AG09309 (cell line): ENCODE measurements at regions not wholly inside any gene's neighbourhood (a gene's known extent, or its start where the extent isn't known, plus 50 kb on each side); places are given as distances from the start of the nearest gene placed in this dataset.
"Not testable (repeated sequence)": the region's sequence is repeated elsewhere in the genome, so short reads cannot be mapped to it uniquely, and the experiment has no call there.

ENCODE experiments used
- DNase-seq: peaks from one replicate; pipeline ENCODE4 v3.0.0-alpha.2; 2010; ENCODE audit warnings: low read depth
- H3K4me3 ChIP-seq: 2 replicates; pipeline ENCODE4 v1.5.1; 2011; ENCODE audit warnings: mild to moderate bottlenecking, low read depth, low read length, moderate library complexity; ENCODE audit not compliant: control insufficient read depth
- CTCF ChIP-seq: IDR thresholded peaks from 2 replicates; pipeline ENCODE4 v1.5.1; 2011; ENCODE audit warnings: mild to moderate bottlenecking, low read depth, low read length, inconsistent platforms; ENCODE audit not compliant: insufficient read depth, control insufficient read depth; ENCODE audit errors: missing control alignments

DNA sequence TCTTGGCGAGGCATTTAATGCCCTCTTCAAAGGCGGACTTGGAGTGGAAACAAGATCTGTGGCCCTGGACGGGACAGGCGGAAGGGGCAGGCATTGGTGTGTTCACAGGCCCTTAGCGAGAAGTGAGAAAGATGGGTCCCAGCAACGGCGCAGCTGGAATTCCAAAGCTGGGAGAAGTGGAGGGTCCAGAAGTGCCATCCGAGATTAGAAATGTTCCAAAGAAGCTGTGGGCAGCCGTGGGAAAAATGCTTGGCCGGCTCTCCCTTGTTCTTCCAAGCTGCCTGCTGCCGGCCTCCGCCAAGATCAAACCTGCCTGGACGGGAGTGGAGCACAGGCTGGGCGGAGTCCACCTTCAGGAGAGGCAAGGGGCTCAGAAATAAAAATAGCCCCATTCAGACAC is 69.4 kb upstream of the ACTRT2 start:
- no peak for DNase-seq
- TF ChIP-seq CTCF = no peak
- H3K4me3 ChIP-seq = no peak overlapping the region

DNA sequence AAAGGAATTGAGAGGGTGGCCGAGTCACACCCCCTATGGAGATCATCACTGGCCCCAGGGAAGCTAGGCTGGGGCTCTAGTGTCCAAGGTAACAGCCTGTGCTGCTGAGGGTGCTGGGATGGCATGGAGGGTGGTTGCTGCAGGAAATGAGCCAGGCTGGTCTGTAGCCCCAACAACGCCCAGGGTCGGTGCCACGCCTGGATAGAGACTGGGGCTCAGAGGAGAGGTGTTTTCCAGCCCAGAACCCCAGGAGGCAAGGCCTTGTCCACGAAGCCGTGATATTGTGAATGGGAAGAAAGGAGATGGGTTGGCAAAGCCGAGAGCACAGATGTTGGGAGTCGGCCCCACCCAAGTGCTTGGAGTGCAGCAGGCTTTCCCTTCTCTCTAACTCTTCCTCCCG is 68.9 kb upstream of the ACTRT2 start:
- DNase-seq = no peak
- H3K4me3 ChIP-seq = no peak overlapping the region
- TF ChIP-seq CTCF = no peak

- no peak for TF ChIP-seq CTCF
- no peak for DNase-seq
- H3K4me3 ChIP-seq = no peak overlapping the region
These were observed 68.3 kb upstream of the ACTRT2 start for GRCh38 chr1:2952992-2953391.

DNA sequence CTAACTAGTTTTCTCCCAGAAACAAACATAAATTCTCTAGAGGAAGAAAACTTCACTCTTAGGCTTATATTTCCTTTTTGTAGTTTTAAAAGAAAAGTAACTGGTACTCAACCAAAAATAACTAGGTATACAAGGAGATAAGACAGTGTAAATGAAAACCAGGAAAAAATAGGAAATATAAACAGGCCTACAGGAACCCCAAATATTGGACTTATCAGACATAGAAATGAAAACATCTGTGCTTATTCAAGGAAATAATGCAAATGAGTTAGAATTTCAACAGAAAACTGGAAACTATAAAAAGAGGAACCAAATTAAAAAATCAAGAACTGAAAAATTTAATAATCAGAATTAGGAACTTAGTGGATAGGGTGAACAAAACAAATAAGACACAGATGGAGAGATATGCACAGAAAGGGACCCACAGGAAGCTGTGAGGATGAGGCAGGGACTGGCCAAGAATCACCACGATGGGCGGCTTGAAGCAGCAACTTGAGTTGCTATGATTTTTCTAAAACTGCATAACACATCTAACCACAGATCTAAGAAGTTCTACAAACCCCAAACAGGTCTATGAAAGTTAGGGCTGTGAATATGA is 67.5 kb upstream of the ACTRT2 start:
- TF ChIP-seq CTCF = no peak
- no peak for DNase-seq
- no peak overlapping the region for H3K4me3 ChIP-seq

GRCh38 chr1:2955652-2956051 is 65.6 kb upstream of the ACTRT2 start:
- DNase-seq = no peak
- TF ChIP-seq CTCF = no peak
- H3K4me3 ChIP-seq = no peak overlapping the region

GRCh38 chr1:2956576-2956975 is 64.7 kb upstream of the ACTRT2 start:
- no peak for TF ChIP-seq CTCF
- no peak overlapping the region for H3K4me3 ChIP-seq
- DNase-seq = no peak

DNA sequence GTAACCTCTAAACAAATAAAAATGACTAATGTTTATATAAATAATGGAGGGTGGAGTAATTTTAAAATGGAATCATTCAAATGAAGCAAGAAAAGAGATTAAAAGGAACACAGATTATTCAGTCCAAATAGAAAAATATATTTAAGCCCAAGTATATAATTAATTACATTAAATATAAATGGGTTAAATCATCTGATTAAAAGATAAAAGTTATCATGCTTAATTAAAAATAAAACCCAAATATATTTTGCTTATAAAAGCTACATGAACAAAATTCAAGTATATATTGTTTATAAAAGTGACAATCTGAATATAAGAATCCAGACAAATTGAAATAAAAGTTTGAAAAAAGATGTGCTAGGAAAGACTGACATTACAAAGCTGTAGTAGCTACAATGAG is 63.9 kb upstream of the ACTRT2 start:
- H3K4me3 ChIP-seq = no peak overlapping the region
- DNase-seq = no peak
- TF ChIP-seq CTCF = no peak

DNA sequence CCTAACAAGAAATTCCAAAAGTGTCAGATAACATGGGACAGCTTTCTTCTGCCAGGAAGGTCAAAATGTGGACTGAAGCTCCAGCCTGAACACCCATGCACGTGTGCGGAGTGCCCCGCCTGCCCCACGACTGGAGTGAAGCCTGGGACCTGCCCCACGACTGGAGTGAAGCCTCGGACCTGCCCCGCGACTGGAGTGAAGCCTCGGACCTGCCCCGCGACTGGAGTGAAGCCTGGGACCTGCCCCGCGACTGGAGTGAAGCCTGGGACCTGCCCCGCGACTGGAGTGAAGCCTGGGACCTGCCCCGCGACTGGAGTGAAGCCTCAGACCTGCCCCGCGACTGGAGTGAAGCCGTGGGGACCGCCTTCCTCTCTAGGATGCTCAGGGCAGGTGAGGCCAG is 61.4 kb upstream of the ACTRT2 start:
- not testable (repeated sequence) for H3K4me3 ChIP-seq

More for the DNA sequence above, 61.4 kb upstream of the ACTRT2 start:
- not testable (repeated sequence) for DNase-seq
